SK-N-SH treated with all-trans-retinoic acid at 6 μM for 48 hours (cell line): ENCODE measurements at regions not wholly inside any gene's neighbourhood (a gene's known extent, or its start where the extent isn't known, plus 50 kb on each side); places are given as distances from the start of the nearest gene placed in this dataset.

Source experiments
- ATAC-seq: fragments of 200-7000 bp; cut with Tn5 transposase; 3 replicates; pipeline ENCODE4 v1.9.1; 2020; ENCODE audit warnings: mild to moderate bottlenecking, moderate library complexity
- ARNTL ChIP-seq: fragments of 450-650 bp; formaldehyde crosslinking; IDR thresholded peaks from 2 replicates; pipeline ENCODE4 v1.5.0; 2020; ENCODE audit warnings: low read depth, mild to moderate bottlenecking, moderate library complexity, borderline replicate concordance
- BACH2 ChIP-seq: fragments of 250-450 bp; sonication (Bioruptor Pico); IDR thresholded peaks from 2 replicates; pipeline ENCODE4 v1.9.0; 2021; ENCODE audit warnings: mild to moderate bottlenecking, borderline replicate concordance
- CREB5 ChIP-seq: fragments of 250-450 bp; sonication (Bioruptor Pico); IDR thresholded peaks from 2 replicates; pipeline ENCODE4 v1.5.1; 2020; ENCODE audit warnings: low read depth, mild to moderate bottlenecking, moderate library complexity
- CSDC2 ChIP-seq: fragments of 250-450 bp; sonication (Bioruptor Pico); IDR thresholded peaks from 2 replicates; pipeline ENCODE4 v1.5.0; 2020; ENCODE audit warnings: mild to moderate bottlenecking, moderate library complexity
- CSRNP3 ChIP-seq: fragments of 250-450 bp; sonication (Bioruptor Pico); IDR thresholded peaks from 2 replicates; pipeline ENCODE4 v1.5.1; 2021; ENCODE audit warnings: mild to moderate bottlenecking, moderate library complexity
- ESRRG ChIP-seq: fragments of 250-450 bp; sonication (Bioruptor Pico); IDR thresholded peaks from 2 replicates; pipeline ENCODE4 v1.6.1; 2021; ENCODE audit warnings: mild to moderate bottlenecking
- GLIS3 ChIP-seq: fragments of 250-450 bp; sonication (Bioruptor Pico); IDR thresholded peaks from 2 replicates; pipeline ENCODE4 v1.5.0; 2020; ENCODE audit warnings: mild to moderate bottlenecking, moderate library complexity
- ISL1 ChIP-seq: fragments of 250-450 bp; sonication (Bioruptor Pico); IDR thresholded peaks from 2 replicates; pipeline ENCODE4 v2.1.2; 2022; ENCODE audit warnings: mild to moderate bottlenecking, moderate library complexity
- PATZ1 ChIP-seq: fragments of 250-450 bp; sonication (Bioruptor Pico); IDR thresholded peaks from 2 replicates; pipeline ENCODE4 v1.8.0; 2020; ENCODE audit warnings: mild to moderate bottlenecking, moderate library complexity, borderline replicate concordance
- PPARA ChIP-seq: fragments of 250-450 bp; sonication (Bioruptor Pico); IDR thresholded peaks from 2 replicates; pipeline ENCODE4 v1.5.0; 2020; ENCODE audit warnings: mild to moderate bottlenecking, borderline replicate concordance
- SNAI2 ChIP-seq: fragments of 250-450 bp; sonication (Bioruptor Pico); IDR thresholded peaks from 2 replicates; pipeline ENCODE4 v1.5.0; 2020; ENCODE audit warnings: mild to moderate bottlenecking, moderate library complexity
- TCF4 ChIP-seq: fragments of 250-450 bp; sonication (Bioruptor Pico); IDR thresholded peaks from 2 replicates; pipeline ENCODE4 v1.8.0; 2021; ENCODE audit warnings: mild to moderate bottlenecking, moderate library complexity, borderline replicate concordance
- TOX ChIP-seq: fragments of 250-450 bp; sonication (Bioruptor Pico); IDR thresholded peaks from 2 replicates; pipeline ENCODE4 v1.8.0; 2021; ENCODE audit warnings: mild to moderate bottlenecking, moderate library complexity, borderline replicate concordance
- ZC3H10 ChIP-seq: fragments of 250-450 bp; sonication (Bioruptor Pico); IDR thresholded peaks from 2 replicates; pipeline ENCODE4 v1.5.1; 2021; ENCODE audit warnings: mild to moderate bottlenecking, moderate library complexity
- ZFP3 ChIP-seq: fragments of 250-450 bp; sonication (Bioruptor Pico); IDR thresholded peaks from 2 replicates; pipeline ENCODE4 v1.5.0; 2020; ENCODE audit warnings: mild to moderate bottlenecking, moderate library complexity
- ZFP30 ChIP-seq: fragments of 450-650 bp; formaldehyde crosslinking; IDR thresholded peaks from 2 replicates; pipeline ENCODE4 v1.5.0; 2022; ENCODE audit warnings: mild to moderate bottlenecking, moderate library complexity
- ZNF565 ChIP-seq: fragments of 450-650 bp; formaldehyde crosslinking; conservative IDR thresholded peaks from 2 replicates; pipeline ENCODE4 v1.5.0; 2020; ENCODE audit warnings: low read depth, mild to moderate bottlenecking, moderate library complexity
- ZNF70 ChIP-seq: fragments of 450-650 bp; formaldehyde crosslinking; IDR thresholded peaks from 2 replicates; pipeline ENCODE4 v1.5.0; 2020; ENCODE audit warnings: mild to moderate bottlenecking, moderate library complexity
- ZNF8 ChIP-seq: fragments of 450-650 bp; formaldehyde crosslinking; IDR thresholded peaks from 2 replicates; pipeline ENCODE4 v1.5.0; 2020; ENCODE audit warnings: mild to moderate bottlenecking, moderate library complexity
- TF ChIP-seq, protein P1 (sequence below): fragments of 250-450 bp; sonication (Bioruptor Pico); IDR thresholded peaks from 2 replicates; pipeline ENCODE4 v1.5.0; 2020; ENCODE audit warnings: mild to moderate bottlenecking, moderate library complexity
- TF ChIP-seq, protein P2 (sequence below): fragments of 250-450 bp; sonication (Bioruptor Pico); IDR thresholded peaks from 2 replicates; pipeline ENCODE4 v1.8.0; 2021; ENCODE audit warnings: low read depth, mild to moderate bottlenecking, moderate library complexity, borderline replicate concordance

- TF ChIP-seq, protein P1, sequence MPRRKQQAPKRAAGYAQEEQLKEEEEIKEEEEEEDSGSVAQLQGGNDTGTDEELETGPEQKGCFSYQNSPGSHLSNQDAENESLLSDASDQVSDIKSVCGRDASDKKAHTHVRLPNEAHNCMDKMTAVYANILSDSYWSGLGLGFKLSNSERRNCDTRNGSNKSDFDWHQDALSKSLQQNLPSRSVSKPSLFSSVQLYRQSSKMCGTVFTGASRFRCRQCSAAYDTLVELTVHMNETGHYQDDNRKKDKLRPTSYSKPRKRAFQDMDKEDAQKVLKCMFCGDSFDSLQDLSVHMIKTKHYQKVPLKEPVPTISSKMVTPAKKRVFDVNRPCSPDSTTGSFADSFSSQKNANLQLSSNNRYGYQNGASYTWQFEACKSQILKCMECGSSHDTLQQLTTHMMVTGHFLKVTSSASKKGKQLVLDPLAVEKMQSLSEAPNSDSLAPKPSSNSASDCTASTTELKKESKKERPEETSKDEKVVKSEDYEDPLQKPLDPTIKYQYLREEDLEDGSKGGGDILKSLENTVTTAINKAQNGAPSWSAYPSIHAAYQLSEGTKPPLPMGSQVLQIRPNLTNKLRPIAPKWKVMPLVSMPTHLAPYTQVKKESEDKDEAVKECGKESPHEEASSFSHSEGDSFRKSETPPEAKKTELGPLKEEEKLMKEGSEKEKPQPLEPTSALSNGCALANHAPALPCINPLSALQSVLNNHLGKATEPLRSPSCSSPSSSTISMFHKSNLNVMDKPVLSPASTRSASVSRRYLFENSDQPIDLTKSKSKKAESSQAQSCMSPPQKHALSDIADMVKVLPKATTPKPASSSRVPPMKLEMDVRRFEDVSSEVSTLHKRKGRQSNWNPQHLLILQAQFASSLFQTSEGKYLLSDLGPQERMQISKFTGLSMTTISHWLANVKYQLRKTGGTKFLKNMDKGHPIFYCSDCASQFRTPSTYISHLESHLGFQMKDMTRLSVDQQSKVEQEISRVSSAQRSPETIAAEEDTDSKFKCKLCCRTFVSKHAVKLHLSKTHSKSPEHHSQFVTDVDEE = no peak
- no peak for TF ChIP-seq CREB5 (CRISPR knock-in tag)
Observed at GRCh38 chr1:200334661-200335256, 75.1 kb downstream of the ZNF281 start (continued).

DNA sequence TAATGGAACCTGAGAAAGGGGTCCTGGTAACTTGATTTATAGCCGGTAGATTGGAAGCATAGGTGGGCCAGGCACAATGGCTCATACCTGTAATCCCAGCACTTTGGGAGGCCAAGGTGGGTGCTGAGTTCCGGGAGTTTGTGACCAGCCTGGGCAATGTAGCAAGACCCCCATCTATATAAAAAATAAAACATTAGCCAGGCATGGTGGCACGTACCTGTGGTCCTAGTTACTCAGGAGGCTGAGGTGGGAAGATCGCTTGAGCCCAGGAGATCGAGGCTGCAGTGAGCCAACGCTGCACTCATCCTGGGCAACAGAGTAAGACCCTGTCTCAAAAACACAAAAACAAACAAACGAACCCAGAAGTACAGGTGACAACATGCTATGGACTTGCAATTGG is 76.5 kb downstream of the ZNF281 start:
- ATAC-seq = no peak
- TF ChIP-seq, protein P1 = no peak
- TF ChIP-seq CSRNP3 (CRISPR knock-in tag) (no peak), ISL1 (CRISPR knock-in tag) (no peak), ZNF8 (CRISPR knock-in tag) (no peak), GLIS3 (no peak), ZFP30 (no peak), CSDC2 (CRISPR knock-in tag) (no peak), ZC3H10 (CRISPR knock-in tag) (no peak), ZFP3 (CRISPR knock-in tag) (no peak), BACH2 (CRISPR knock-in tag) (no peak), PPARA (CRISPR knock-in tag) (no peak), ESRRG (CRISPR knock-in tag) (no peak), TOX (no peak), SNAI2 (CRISPR knock-in tag) (no peak), ARNTL (CRISPR knock-in tag) (no peak), ZNF565 (CRISPR knock-in tag) (no peak), ZNF70 (CRISPR knock-in tag) (no peak), TCF4 (no peak), PATZ1 (no peak)
- TF ChIP-seq, protein P2, sequence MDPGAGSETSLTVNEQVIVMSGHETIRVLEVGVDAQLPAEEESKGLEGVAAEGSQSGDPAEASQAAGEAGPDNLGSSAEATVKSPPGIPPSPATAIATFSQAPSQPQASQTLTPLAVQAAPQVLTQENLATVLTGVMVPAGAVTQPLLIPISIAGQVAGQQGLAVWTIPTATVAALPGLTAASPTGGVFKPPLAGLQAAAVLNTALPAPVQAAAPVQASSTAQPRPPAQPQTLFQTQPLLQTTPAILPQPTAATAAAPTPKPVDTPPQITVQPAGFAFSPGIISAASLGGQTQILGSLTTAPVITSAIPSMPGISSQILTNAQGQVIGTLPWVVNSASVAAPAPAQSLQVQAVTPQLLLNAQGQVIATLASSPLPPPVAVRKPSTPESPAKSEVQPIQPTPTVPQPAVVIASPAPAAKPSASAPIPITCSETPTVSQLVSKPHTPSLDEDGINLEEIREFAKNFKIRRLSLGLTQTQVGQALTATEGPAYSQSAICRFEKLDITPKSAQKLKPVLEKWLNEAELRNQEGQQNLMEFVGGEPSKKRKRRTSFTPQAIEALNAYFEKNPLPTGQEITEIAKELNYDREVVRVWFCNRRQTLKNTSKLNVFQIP (CRISPR knock-in tag) = no peak
